MCF 10A (cell line): ENCODE measurements at regions not wholly inside any gene's neighbourhood (a gene's known extent, or its start where the extent isn't known, plus 50 kb on each side); places are given as distances from the start of the nearest gene placed in this dataset.

Experiments
- BruUV-seq: library from RNA; stranded (reverse); fragments of 400-500 nt; replicated peaks from 2 replicates; lab custom pipeline; 2021; lab: Mats Ljungman, UMichigan
- CTCF ChIA-PET: fragments of 300-600 bp; sonication (Branson Sonifier 250); formaldehyde crosslinking; extraction: SDS; loops from one replicate; lab custom pipeline; 2021; ENCODE audit warnings: antibody characterized with exemption, inconsistent platforms; lab: Yijun Ruan, JAX
- POLR2A ChIA-PET: fragments of 300-600, 350-650 bp; sonication (Branson Sonifier 250); formaldehyde crosslinking; extraction: SDS; loops from one replicate; lab custom pipeline; 2020; ENCODE audit warnings: antibody characterized with exemption, inconsistent platforms; lab: Yijun Ruan, JAX
- DNase-seq: peaks from one replicate; pipeline ENCODE4 v3.0.0-alpha.2; 2018; ENCODE audit not compliant: unreplicated experiment
- H3K27ac Mint-ChIP-seq: one replicate; pipeline ENCODE4 v1.8.0; 2022; ENCODE audit warnings: mild to moderate bottlenecking, low read depth, mixed read lengths; ENCODE audit not compliant: unreplicated experiment
- H3K27me3 Mint-ChIP-seq: one replicate; pipeline ENCODE4 v1.8.0; 2022; ENCODE audit warnings: mixed read lengths; ENCODE audit not compliant: insufficient read depth, unreplicated experiment
- H3K36me3 Mint-ChIP-seq: one replicate; pipeline ENCODE4 v1.8.0; 2022; ENCODE audit warnings: mild to moderate bottlenecking, moderate library complexity, mixed read lengths; ENCODE audit not compliant: insufficient read depth, unreplicated experiment
- H3K4me1 Mint-ChIP-seq: one replicate; pipeline ENCODE4 v1.8.0; 2022; ENCODE audit warnings: mixed read lengths; ENCODE audit not compliant: insufficient read depth, unreplicated experiment
- H3K4me3 Mint-ChIP-seq: one replicate; pipeline ENCODE4 v1.8.0; 2022; ENCODE audit warnings: mild to moderate bottlenecking, moderate library complexity, mixed read lengths; ENCODE audit not compliant: unreplicated experiment
- H3K9me3 Mint-ChIP-seq: one replicate; pipeline ENCODE4 v1.8.0; 2022; ENCODE audit warnings: mixed read lengths; ENCODE audit not compliant: unreplicated experiment
- CTCF ChIP-seq: fragments of 200-600 bp; IDR thresholded peaks from one replicate; pipeline ENCODE4 v1.8.0; 2022; ENCODE audit warnings: antibody characterized with exemption, mild to moderate bottlenecking; ENCODE audit not compliant: unreplicated experiment
- intact Hi-C: fragments of 100-400 bp; cut with micrococcal nuclease; formaldehyde crosslinking; loops from 2 replicates; pipeline ENCODE4 v1.14.1; 2022

- ChIA-PET CTCF (interaction anchor here (0.6 kb wide), 1 partner anchor 259 kb away, joined by 3 read pairs; no protein-coding TSS in a partner anchor), POLR2A (no interaction called here)
- intact Hi-C loops, result no loop called here
- no peaks in the 10 kb centered on the region for H3K27me3 Mint-ChIP-seq
- no TSS peak for BruUV-seq
- no peak overlapping the region for H3K27ac Mint-ChIP-seq
- H3K36me3 Mint-ChIP-seq, result no peaks in the 10 kb centered on the region
- DNase-seq, result no peak
- H3K4me3 Mint-ChIP-seq, result no peak overlapping the region
- no peak for TF ChIP-seq CTCF
- no peaks in the 10 kb centered on the region for H3K4me1 Mint-ChIP-seq
- peaks cover 9% of the 10 kb centered on the region for H3K9me3 Mint-ChIP-seq
Observed at GRCh38 chr4:71906096-71906495, 122.2 kb upstream of the GC start.

GRCh38 chr4:71907071-71907470, 123.2 kb upstream of the GC start:
- no peaks in the 10 kb centered on the region for H3K4me1 Mint-ChIP-seq
- H3K27ac Mint-ChIP-seq, result no peak overlapping the region
- no peak for TF ChIP-seq CTCF
- no peaks in the 10 kb centered on the region for H3K36me3 Mint-ChIP-seq
- H3K27me3 Mint-ChIP-seq, result no peaks in the 10 kb centered on the region
- ChIA-PET POLR2A (no interaction called here), CTCF (interaction anchor here (1.1 kb wide), 1 partner anchor 17 kb away, joined by 3 read pairs; no protein-coding TSS in a partner anchor)
- intact Hi-C loops, result no loop called here
- no peak overlapping the region for H3K4me3 Mint-ChIP-seq
- peaks cover 9% of the 10 kb centered on the region for H3K9me3 Mint-ChIP-seq
- BruUV-seq, result no TSS peak
- DNase-seq, result no peak

GRCh38 chr4:71907782-71908181, 123.9 kb upstream of the GC start:
- H3K4me3 Mint-ChIP-seq, result no peak overlapping the region
- no peak overlapping the region for H3K27ac Mint-ChIP-seq
- peaks cover 9% of the 10 kb centered on the region for H3K9me3 Mint-ChIP-seq
- BruUV-seq, result no TSS peak
- intact Hi-C loops, result no loop called here
- no peaks in the 10 kb centered on the region for H3K36me3 Mint-ChIP-seq
- DNase-seq, result no peak
- ChIA-PET CTCF (interaction anchor here (0.5 to 1.2 kb wide), 3 partner anchors 336 to 993 kb away, joined by 3 to 5 read pairs (median 4); no protein-coding TSS in a partner anchor), POLR2A (no interaction called here)
- no peaks in the 10 kb centered on the region for H3K4me1 Mint-ChIP-seq
- TF ChIP-seq CTCF, result no peak
- H3K27me3 Mint-ChIP-seq, result no peaks in the 10 kb centered on the region

GRCh38 chr4:71913275-71913674, 118.5 kb upstream of the NPFFR2 start:
- peaks cover 7% of the 10 kb centered on the region for H3K9me3 Mint-ChIP-seq
- H3K4me1 Mint-ChIP-seq, result no peaks in the 10 kb centered on the region
- ChIA-PET CTCF (interaction anchor here (0.6 kb wide), 1 partner anchor 1458 kb away, joined by 3 read pairs; no protein-coding TSS in a partner anchor), POLR2A (no interaction called here)
- BruUV-seq, result no TSS peak
- H3K27ac Mint-ChIP-seq, result no peak overlapping the region
- DNase-seq, result no peak
- H3K4me3 Mint-ChIP-seq, result no peak overlapping the region
- intact Hi-C loops, result no loop called here
- H3K27me3 Mint-ChIP-seq, result no peaks in the 10 kb centered on the region
- no peak for TF ChIP-seq CTCF
- H3K36me3 Mint-ChIP-seq, result no peaks in the 10 kb centered on the region
